ENCODE measurements at regions not wholly inside any gene's neighbourhood (a gene's known extent, or its start where the extent isn't known, plus 50 kb on each side); places are given as distances from the start of the nearest gene placed in this dataset.

GRCh38 chr14:101334656-101335055 is 226.6 kb upstream of the DIO3 start:
- TF ChIP-seq CTCF (IDR thresholded peaks at IDR 0.05; ENCODE audit: extremely low read depth in 1 of 2, insufficient read depth in 1 of 2, low read depth in 1 of 2, low read length in 2 of 2) (no peak), GATA2 (IDR thresholded peaks at IDR 0.05; ENCODE audit: insufficient read depth, insufficient read length, low read depth, low read length) (no peak), EZH2 (IDR thresholded peaks at IDR 0.05; ENCODE audit: borderline replicate concordance, low read depth, low read length, severe bottlenecking) (no peak), MYC (IDR thresholded peaks at IDR 0.05; ENCODE audit: low read depth, low read length) (no peak), MAX (IDR thresholded peaks at IDR 0.05; ENCODE audit: insufficient read depth, insufficient read length) (no peak), POLR2AphosphoS5 (IDR thresholded peaks at IDR 0.05; ENCODE audit: insufficient read depth, low read depth, low read length) (no peak), POLR2A (IDR thresholded peaks at IDR 0.05; ENCODE audit: low read depth, low read length) (no peak)

Data from endothelial cell of umbilical vein (primary cell).